ENCODE measurements at regions not wholly inside any gene's neighbourhood (a gene's known extent, or its start where the extent isn't known, plus 50 kb on each side); places are given as distances from the start of the nearest gene placed in this dataset.

DNA sequence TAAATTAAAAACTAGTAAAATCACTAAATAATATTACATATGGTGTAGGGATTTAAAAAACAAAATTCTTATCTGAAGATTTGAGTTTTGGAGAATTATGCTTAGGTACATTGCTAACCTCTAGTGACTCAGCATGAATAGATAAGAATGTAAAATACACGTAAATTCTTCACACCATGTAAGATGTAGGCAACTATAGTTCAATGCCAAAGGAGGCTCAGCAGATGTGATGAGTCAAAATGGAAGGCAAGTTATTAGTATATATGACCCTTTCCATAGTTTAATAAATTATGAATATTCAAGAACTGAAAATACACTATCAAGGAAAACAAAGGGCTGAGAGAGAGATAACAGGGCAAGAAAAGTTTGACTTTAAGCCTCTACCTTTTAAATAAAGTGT lies 79.0 kb downstream of the MRPS30 start:
- Histone ChIP-seq H4K20me1 (ENCODE audit: insufficient read depth, low read length) (no peaks in the 10 kb centered on the region), H3K9me3 (ENCODE audit: low read length) (no peaks in the 10 kb centered on the region; the same call in 1 of the 2 replicates), H3K27ac (ENCODE audit: extremely low read length, insufficient read depth, low read length) (no peak overlapping the region), H3K36me3 (replicated peaks in 1 of 2; ENCODE audit: control insufficient read depth in 1 of 2, insufficient read depth in 2 of 2, low read length in 2 of 2) (no peaks in the 10 kb centered on the region), H3K4me1 (ENCODE audit: insufficient read depth, low read length) (no peaks in the 10 kb centered on the region), H3K4me3 (replicated peaks in 1 of 3; ENCODE audit: insufficient read depth in 1 of 3, low read depth in 2 of 3, low read length in 3 of 3) (no peak overlapping the region), H3K9ac (ENCODE audit: insufficient read depth, low read depth, low read length) (no peak overlapping the region), H3K4me2 (ENCODE audit: low read depth, low read length) (no peak overlapping the region), H3K79me2 (ENCODE audit: insufficient read depth, low read length) (no peaks in the 10 kb centered on the region), H2AFZ (ENCODE audit: low read length) (no peak overlapping the region), H3K27me3 (ENCODE audit: control insufficient read depth in 1 of 2, insufficient read depth in 2 of 2, low read length in 2 of 2) (no peaks in the 10 kb centered on the region)
- no TSS peak for BruUV-seq (replicated peaks)
- CTCF ChIA-PET (ENCODE audit: low intra/inter-chr PET ratio, low total read pairs) = no interaction called here
- ATAC-seq = no peak
- no peak for TF ChIP-seq NCOA1 (CRISPR knock-in tag; IDR thresholded peaks at IDR 0.05)
- TF ChIP-seq JARID2 (CRISPR knock-in tag; IDR thresholded peaks at IDR 0.05; ENCODE audit: insufficient replicate concordance) = no peak
- no peak for TF ChIP-seq ZFY (CRISPR knock-in tag; IDR thresholded peaks at IDR 0.05)
- in situ Hi-C loops (cut with HindIII; ENCODE audit: extremely low pct_ligation_motif_present, low pct_unique_long_range_greater_than_20kb) (no loop called here), intact Hi-C loops (cut with micrococcal nuclease; ENCODE audit: unreplicated experiment) (no loop called here)
- 7% methylated on average over 1 of the region's 1 CpG for WGBS (ENCODE audit: low lambda C conversion rate)
- FAIRE-seq = no peak
- DNase-seq (ENCODE audit: low spot score) = no peak
- POLR2A ChIA-PET = no interaction called here

DNA sequence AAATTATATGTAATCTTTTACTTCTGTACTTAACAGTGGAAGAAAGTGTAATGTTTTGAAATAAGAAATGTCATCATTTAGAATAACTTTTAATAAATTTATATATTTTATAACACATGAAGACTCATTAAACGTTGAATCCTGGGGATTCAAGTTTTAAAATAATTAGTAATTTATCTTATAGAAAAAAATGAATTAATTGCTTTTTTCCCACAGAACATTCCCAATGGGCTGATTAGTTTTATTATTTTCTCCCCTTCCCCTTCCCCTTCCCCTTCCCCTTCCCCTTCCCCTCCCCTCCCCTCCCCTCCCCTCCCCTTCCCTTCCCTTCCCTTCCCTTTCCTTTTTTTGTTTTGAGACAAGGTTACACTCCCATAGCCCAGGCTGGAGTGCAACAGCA lies 79.7 kb downstream of the MRPS30 start:
- no peak overlapping the region for H3K9ac ChIP-seq (ENCODE audit: insufficient read depth, low read depth, low read length)
- no peak overlapping the region for H2AFZ ChIP-seq (ENCODE audit: low read length)
- TF ChIP-seq HNRNPK (IDR thresholded peaks at IDR 0.05; ENCODE audit: low read depth, low read length, poor library complexity, severe bottlenecking) = peak; percentile 99
- 0 out of 2 replicates have a peak, but pooled peaks have one; percentile 80 for TF ChIP-seq PCBP1 (IDR thresholded peaks at IDR 0.05; ENCODE audit: borderline replicate concordance, low read depth, low read length)
- TF ChIP-seq, protein P1, sequence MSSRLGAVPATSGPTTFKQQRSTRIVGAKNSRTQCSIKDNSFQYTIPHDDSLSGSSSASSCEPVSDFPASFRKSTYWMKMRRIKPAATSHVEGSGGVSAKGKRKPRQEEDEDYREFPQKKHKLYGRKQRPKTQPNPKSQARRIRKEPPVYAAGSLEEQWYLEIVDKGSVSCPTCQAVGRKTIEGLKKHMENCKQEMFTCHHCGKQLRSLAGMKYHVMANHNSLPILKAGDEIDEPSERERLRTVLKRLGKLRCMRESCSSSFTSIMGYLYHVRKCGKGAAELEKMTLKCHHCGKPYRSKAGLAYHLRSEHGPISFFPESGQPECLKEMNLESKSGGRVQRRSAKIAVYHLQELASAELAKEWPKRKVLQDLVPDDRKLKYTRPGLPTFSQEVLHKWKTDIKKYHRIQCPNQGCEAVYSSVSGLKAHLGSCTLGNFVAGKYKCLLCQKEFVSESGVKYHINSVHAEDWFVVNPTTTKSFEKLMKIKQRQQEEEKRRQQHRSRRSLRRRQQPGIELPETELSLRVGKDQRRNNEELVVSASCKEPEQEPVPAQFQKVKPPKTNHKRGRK (CRISPR knock-in tag; IDR thresholded peaks at IDR 0.05) = no peak
- H3K27ac ChIP-seq (ENCODE audit: extremely low read length, insufficient read depth, low read length) = no peak overlapping the region
- H4K20me1 ChIP-seq (ENCODE audit: insufficient read depth, low read length) = no peaks in the 10 kb centered on the region
- BruUV-seq (replicated peaks) = no TSS peak
- CTCF ChIA-PET (ENCODE audit: low intra/inter-chr PET ratio, low total read pairs) = no interaction called here
- no peaks in the 10 kb centered on the region for H3K79me2 ChIP-seq (ENCODE audit: insufficient read depth, low read length)
- no peaks in the 10 kb centered on the region for H3K4me1 ChIP-seq (ENCODE audit: insufficient read depth, low read length)
- no peak for DNase-seq (ENCODE audit: low spot score)
- intact Hi-C loops (cut with micrococcal nuclease; ENCODE audit: unreplicated experiment) (no loop called here), in situ Hi-C loops (cut with HindIII; ENCODE audit: extremely low pct_ligation_motif_present, low pct_unique_long_range_greater_than_20kb) (no loop called here)
- 0% methylated on average over 1 of the region's 1 CpG for WGBS (ENCODE audit: low lambda C conversion rate)
- no peak overlapping the region for H3K4me2 ChIP-seq (ENCODE audit: low read depth, low read length)
- no peaks in the 10 kb centered on the region for H3K36me3 ChIP-seq (replicated peaks in 1 of 2; ENCODE audit: control insufficient read depth in 1 of 2, insufficient read depth in 2 of 2, low read length in 2 of 2)
- no peak for FAIRE-seq
- no peak for ATAC-seq
- no peak overlapping the region for H3K4me3 ChIP-seq (replicated peaks in 1 of 3; ENCODE audit: insufficient read depth in 1 of 3, low read depth in 2 of 3, low read length in 3 of 3)
- H3K9me3 ChIP-seq (ENCODE audit: low read length) = no peaks in the 10 kb centered on the region; the same call in 1 of the 2 replicates
- no peaks in the 10 kb centered on the region for H3K27me3 ChIP-seq (ENCODE audit: control insufficient read depth in 1 of 2, insufficient read depth in 2 of 2, low read length in 2 of 2)
- POLR2A ChIA-PET = no interaction called here
